SK-N-SH (cell line): ENCODE measurements at regions not wholly inside any gene's neighbourhood (a gene's known extent, or its start where the extent isn't known, plus 50 kb on each side); places are given as distances from the start of the nearest gene placed in this dataset.
A peak's percentile ranks its signal among the peaks of the same experiment; 100 is the strongest.

Experiments used
- CTCF ChIA-PET: fragments of 300-600, 350-600 bp; formaldehyde crosslinking; extraction: SDS; loops from one replicate; lab custom pipeline; 2021; lab: Yijun Ruan, JAX
- POLR2A ChIA-PET: fragments of 350-600 bp; sonication (Branson Sonifier 250); formaldehyde crosslinking; extraction: SDS; loops from one replicate; lab custom pipeline; 2020; ENCODE audit warnings: antibody characterized with exemption, inconsistent platforms; lab: Yijun Ruan, JAX
- DNase-seq: peaks from one replicate; pipeline ENCODE4 v3.0.0; 2012
- H2AFZ ChIP-seq: fragments of 200-600 bp; sonication (generic); 2 replicates; pipeline ENCODE4 v1.8.1; 2016; ENCODE audit warnings: antibody characterized with exemption, mild to moderate bottlenecking, low read depth
- H3F3A ChIP-seq: fragments of 200-600 bp; sonication (generic); replicated peaks from 2 replicates; pipeline ENCODE3; 2016; ENCODE audit warnings: antibody characterized with exemption, mild to moderate bottlenecking; ENCODE audit not compliant: insufficient read depth
- H3K27ac ChIP-seq, 2 experiments: fragments of 200-500 bp in 1 of 2; fragments of 200-600 bp in 1 of 2; sonication (Bioruptor generic) in 1 of 2; sonication (generic), shearing (Covaris generic) in 1 of 2; 2 replicates each; pipeline versions ENCODE4 v1.5.1 to v1.6.1; 2014 to 2016; ENCODE audit warnings: low read depth in 2 of 2, inconsistent platforms in 1 of 2, low read length in 1 of 2, mild to moderate bottlenecking in 1 of 2, mixed read lengths in 1 of 2
- H3K27me3 ChIP-seq: fragments of 200-600 bp; sonication (generic), shearing (Covaris generic); 2 replicates; pipeline ENCODE4 v1.6.1; 2016; ENCODE audit warnings: mixed run types; ENCODE audit not compliant: insufficient read depth
- H3K36me3 ChIP-seq, 2 experiments: fragments of 200-500 bp in 1 of 2; fragments of 200-600 bp in 1 of 2; sonication (Bioruptor generic) in 1 of 2; sonication (generic) in 1 of 2; replicated peaks in 1 of 2; 2 replicates each; pipeline versions ENCODE3 to v1.5.1; 2014 to 2016; ENCODE audit warnings: low read length in 1 of 2, mild to moderate bottlenecking in 1 of 2; ENCODE audit not compliant: insufficient read depth in 2 of 2, control insufficient read depth in 1 of 2
- H3K4me1 ChIP-seq, 2 experiments: fragments of 200-500 bp in 1 of 2; fragments of 200-600 bp in 1 of 2; sonication (Bioruptor generic) in 1 of 2; sonication (generic), shearing (Covaris generic) in 1 of 2; 2 replicates each; pipeline versions ENCODE4 v1.5.1 to v1.6.1; 2014 to 2016; ENCODE audit warnings: low read depth in 1 of 2, low read length in 1 of 2, mixed run types in 1 of 2; ENCODE audit not compliant: insufficient read depth in 2 of 2, control insufficient read depth in 1 of 2
- H3K4me2 ChIP-seq: fragments of 200-600 bp; sonication (generic), shearing (Covaris generic); 2 replicates; pipeline ENCODE4 v1.6.1; 2017; ENCODE audit warnings: mixed run types
- H3K4me3 ChIP-seq, 2 experiments: fragments of 200-500 bp in 1 of 2; fragments of 200-600 bp in 1 of 2; sonication (Bioruptor generic) in 1 of 2; sonication (generic), shearing (Covaris generic) in 1 of 2; 2 replicates each; pipeline versions ENCODE4 v1.5.1 to v1.8.1; 2014 to 2016; ENCODE audit warnings: low read depth in 2 of 2, inconsistent platforms in 1 of 2, low read length in 1 of 2, mild to moderate bottlenecking in 1 of 2, mixed read lengths in 1 of 2, moderate library complexity in 1 of 2
- H3K79me2 ChIP-seq: fragments of 200-600 bp; sonication (generic); 2 replicates; pipeline ENCODE4 v1.8.1; 2017; ENCODE audit warnings: mild to moderate bottlenecking; ENCODE audit not compliant: insufficient read depth
- H3K9ac ChIP-seq: fragments of 200-600 bp; sonication (generic); 2 replicates; pipeline ENCODE4 v1.6.1; 2017; ENCODE audit warnings: mixed run types
- H3K9me2 ChIP-seq: fragments of 200-600 bp; sonication (generic); 2 replicates; pipeline ENCODE4 v1.6.1; 2017; ENCODE audit warnings: mixed run types
- H3K9me3 ChIP-seq: fragments of 200-600 bp; sonication (generic); 2 replicates; pipeline ENCODE4 v1.6.1; 2017; ENCODE audit warnings: mixed run types, mild to moderate bottlenecking, moderate library complexity
- H4K20me1 ChIP-seq: fragments of 200-600 bp; sonication (generic); 2 replicates; pipeline ENCODE4 v1.6.1; 2017; ENCODE audit warnings: mild to moderate bottlenecking, mixed run types; ENCODE audit not compliant: insufficient read depth
- ELF1 ChIP-seq: IDR thresholded peaks from 2 replicates; pipeline ENCODE4 v1.4.0; 2012
- EP300 ChIP-seq, 2 experiments: IDR thresholded peaks; 2 replicates each; pipeline versions ENCODE4 v1.4.0 to v1.6.1; 2012; ENCODE audit warnings: borderline replicate concordance in 1 of 2, low read depth in 1 of 2, low read length in 1 of 2
- GABPA ChIP-seq: IDR thresholded peaks from 2 replicates; pipeline ENCODE4 v1.4.0; 2012; ENCODE audit warnings: low read depth, mild to moderate bottlenecking
- JUND ChIP-seq: IDR thresholded peaks from 2 replicates; pipeline ENCODE4 v1.4.0; 2012
- MXI1 ChIP-seq: IDR thresholded peaks from 2 replicates; pipeline ENCODE4 v1.6.1; 2012; ENCODE audit warnings: mild to moderate bottlenecking, low read depth, low read length, improper control_type of control experiment
- PBX3 ChIP-seq: IDR thresholded peaks from 2 replicates; pipeline ENCODE4; 2012
- RFX5 ChIP-seq: IDR thresholded peaks from 2 replicates; pipeline ENCODE4 v1.6.1; 2012; ENCODE audit warnings: mild to moderate bottlenecking, improper control_type of control experiment, low read length
- RXRA ChIP-seq: IDR thresholded peaks from 2 replicates; pipeline ENCODE4 v1.4.0; 2012; ENCODE audit warnings: low read depth, mild to moderate bottlenecking, borderline replicate concordance
- TAF1 ChIP-seq: IDR thresholded peaks from 2 replicates; pipeline ENCODE4 v1.6.1; 2012; ENCODE audit warnings: low read depth, mild to moderate bottlenecking, low read length, moderate library complexity, borderline replicate concordance
- YY1 ChIP-seq: IDR thresholded peaks from 2 replicates; pipeline ENCODE4 v1.4.0; 2012; ENCODE audit warnings: low read depth, mild to moderate bottlenecking
- WGBS: methylation state at CpG from one replicate; pipeline ENCODE4 v1.1.6; 2017; ENCODE audit warnings: low lambda C conversion rate; 5-methylcytosine and 5-hydroxymethylcytosine counted together
- TF ChIP-seq, protein P1 (sequence below): IDR thresholded peaks from 2 replicates; pipeline ENCODE4 v1.4.0; 2012; ENCODE audit warnings: low read depth

DNA sequence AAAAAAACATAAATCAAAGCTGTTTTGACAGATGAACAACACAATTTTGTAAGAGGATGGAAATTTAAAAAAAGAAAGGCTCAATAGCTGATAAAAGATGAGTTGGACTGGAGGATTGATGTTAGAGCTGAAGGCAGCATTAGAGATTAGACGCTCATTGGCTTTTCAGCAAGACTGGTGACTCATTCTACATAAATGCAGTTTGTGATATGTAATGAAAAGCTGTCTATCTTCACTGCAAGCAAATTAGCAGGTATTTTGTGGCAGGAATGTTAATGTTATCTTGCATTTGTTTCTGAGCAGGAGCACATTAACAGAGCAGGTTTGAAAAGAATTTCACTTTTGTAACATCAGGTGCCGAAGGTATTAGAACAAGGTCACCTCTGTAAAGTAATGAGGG is 442.7 kb upstream of the NOVA1 start:
- Histone ChIP-seq H3K27ac (no peak overlapping the region), H3K9me2 (no peaks in the 10 kb centered on the region), H3K4me3 (no peak overlapping the region), H4K20me1 (no peaks in the 10 kb centered on the region), H2AFZ (no peak overlapping the region), H3K4me2 (no peak overlapping the region), H3F3A (no peaks in the 10 kb centered on the region), H3K27me3 (no peaks in the 10 kb centered on the region), H3K9me3 (no peaks in the 10 kb centered on the region), H3K36me3 (no peaks in the 10 kb centered on the region), H3K79me2 (no peaks in the 10 kb centered on the region), H3K9ac (no peak overlapping the region), H3K4me1 (no peaks in the 10 kb centered on the region; a peak in 1 of 4 replicates)
- TF ChIP-seq JUND (0 out of 2 replicates have a peak, but pooled peaks have one; percentile 8), RXRA (no peak), PBX3 (peak; percentile 33; the same call in 1 of the 2 replicates)
- no peak for DNase-seq
- ChIA-PET CTCF (interaction anchor here (0.7 to 1.0 kb wide), 2 partner anchors 36 to 508 kb away, joined by 3 to 4 read pairs; no protein-coding TSS in a partner anchor), POLR2A (no interaction called here)
- WGBS: 18% methylated on average over 2 of the region's 2 CpGs

DNA sequence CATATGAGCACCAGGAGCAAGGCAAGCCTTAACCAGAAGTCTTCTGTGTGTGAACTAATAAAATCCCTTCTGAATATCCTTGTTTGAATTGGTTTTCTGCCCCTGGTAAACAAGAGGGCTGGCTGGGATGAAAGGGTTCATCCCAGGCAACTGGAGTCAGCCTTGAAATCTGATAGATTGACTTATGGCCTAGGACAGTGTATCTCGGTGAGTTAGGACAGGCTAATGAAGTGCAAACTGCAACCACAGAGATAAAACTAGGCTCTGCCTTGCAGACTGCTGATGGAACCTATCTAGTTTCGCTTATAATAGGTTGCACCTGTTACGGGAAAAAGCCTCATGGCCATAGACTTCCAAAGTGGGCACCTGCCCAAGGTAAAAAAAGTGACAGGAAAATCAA is 451.9 kb upstream of the NOVA1 start:
- ChIA-PET CTCF (no interaction called here), POLR2A (no interaction called here)
- TF ChIP-seq ELF1 (no peak), RFX5 (no peak), PBX3 (no peak)
- TF ChIP-seq, protein P1, sequence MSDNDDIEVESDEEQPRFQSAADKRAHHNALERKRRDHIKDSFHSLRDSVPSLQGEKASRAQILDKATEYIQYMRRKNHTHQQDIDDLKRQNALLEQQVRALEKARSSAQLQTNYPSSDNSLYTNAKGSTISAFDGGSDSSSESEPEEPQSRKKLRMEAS: no peak
- no peaks in the 10 kb centered on the region for H3F3A ChIP-seq
- H3K4me1 ChIP-seq: no peaks in the 10 kb centered on the region
- H3K4me2 ChIP-seq: no peak overlapping the region
- no peaks in the 10 kb centered on the region for H3K9me2 ChIP-seq
- no peak overlapping the region for H3K27ac ChIP-seq
- 34% methylated on average over 3 of the region's 3 CpGs for WGBS
- H3K27me3 ChIP-seq: no peaks in the 10 kb centered on the region
- no peak overlapping the region for H3K9ac ChIP-seq
- H3K4me3 ChIP-seq: no peak overlapping the region
- no peaks in the 10 kb centered on the region for H3K9me3 ChIP-seq
- H4K20me1 ChIP-seq: no peaks in the 10 kb centered on the region
- no peak for DNase-seq
- H3K79me2 ChIP-seq: no peaks in the 10 kb centered on the region
- no peaks in the 10 kb centered on the region for H3K36me3 ChIP-seq
- no peak overlapping the region for H2AFZ ChIP-seq

DNA sequence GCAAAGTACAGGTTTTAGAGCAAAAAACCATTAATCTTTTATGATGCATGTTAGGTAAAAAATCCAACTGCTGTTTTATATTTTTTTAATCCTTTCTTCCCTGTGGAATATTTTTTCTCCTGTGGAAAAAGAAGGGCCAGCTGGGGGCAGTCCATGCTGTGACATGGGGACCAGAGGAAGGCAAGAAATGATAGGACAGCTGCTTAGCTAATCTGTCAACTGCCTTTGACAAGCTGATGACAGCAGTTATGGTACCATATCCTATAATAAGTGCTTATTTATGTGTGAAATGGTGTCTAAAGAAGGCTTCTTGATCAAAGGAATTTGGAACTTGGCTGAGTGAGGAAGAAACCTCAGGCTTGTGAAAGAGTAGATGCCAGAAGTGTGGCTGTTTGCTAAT is 452.4 kb upstream of the NOVA1 start:
- no peaks in the 10 kb centered on the region for H3K36me3 ChIP-seq
- H3K27me3 ChIP-seq: no peaks in the 10 kb centered on the region
- H3K9me3 ChIP-seq: no peaks in the 10 kb centered on the region
- H3K4me2 ChIP-seq: no peak overlapping the region
- H3K4me3 ChIP-seq: no peak overlapping the region
- H4K20me1 ChIP-seq: no peaks in the 10 kb centered on the region
- H3K27ac ChIP-seq: no peak overlapping the region
- ChIA-PET POLR2A (no interaction called here), CTCF (no interaction called here)
- no peaks in the 10 kb centered on the region for H3F3A ChIP-seq
- H3K9ac ChIP-seq: no peak overlapping the region
- H3K79me2 ChIP-seq: no peaks in the 10 kb centered on the region
- DNase-seq: no peak
- TF ChIP-seq TAF1: no peak
- no peak for TF ChIP-seq MXI1
- no peak for TF ChIP-seq YY1
- no peak for TF ChIP-seq GABPA
- TF ChIP-seq EP300 (IDR thresholded peaks at IDR 0.05; ENCODE audit: borderline replicate concordance in 1 of 2, low read depth in 1 of 2, low read length in 1 of 2): no peak
- no peak for TF ChIP-seq RFX5
- TF ChIP-seq JUND: no peak
- H3K9me2 ChIP-seq: no peaks in the 10 kb centered on the region
- no peaks in the 10 kb centered on the region for H3K4me1 ChIP-seq
- no peak overlapping the region for H2AFZ ChIP-seq
